ENCODE measurements at regions not wholly inside any gene's neighbourhood (a gene's known extent, or its start where the extent isn't known, plus 50 kb on each side); places are given as distances from the start of the nearest gene placed in this dataset.

GRCh38 chr13:90154311-90154960 lies 1193.1 kb upstream of the MIR17HG start:
- Histone ChIP-seq H2AFZ (replicated peaks; ENCODE audit: low read length, poor library complexity) (no peak overlapping the region), H3K18ac (ENCODE audit: low read depth, low read length) (no peak overlapping the region), H3K4me3 (ENCODE audit: insufficient read depth, low read depth, low read length) (no peak overlapping the region), H3K27me3 (ENCODE audit: control insufficient read depth, insufficient read depth, low read length) (no peaks in the 10 kb centered on the region), H4K8ac (ENCODE audit: low read depth in 2 of 2, low read length in 2 of 2) (no peak overlapping the region), H3K9me1 (ENCODE audit: insufficient read depth, low read length) (no peaks in the 10 kb centered on the region), H3K27ac (ENCODE audit: insufficient read depth, low read length) (no peak overlapping the region), H3K23ac (ENCODE audit: low read depth, low read length) (no peak overlapping the region), H2AK5ac (ENCODE audit: low read depth, low read length) (no peak overlapping the region), H3K36me3 (ENCODE audit: control insufficient read depth, insufficient read depth, low read length) (no peaks in the 10 kb centered on the region), H3K79me1 (ENCODE audit: low read depth in 1 of 2, low read length in 2 of 2) (no peaks in the 10 kb centered on the region), H4K91ac (ENCODE audit: insufficient read depth, low read depth, low read length) (no peak overlapping the region), H2BK20ac (ENCODE audit: low read depth, low read length) (no peak overlapping the region), H2BK120ac (ENCODE audit: low read depth, low read length) (no peak overlapping the region), H4K20me1 (ENCODE audit: insufficient read depth, low read length) (no peaks in the 10 kb centered on the region), H3K4ac (ENCODE audit: low read depth, low read length) (no peak overlapping the region), H3K14ac (replicated peaks; ENCODE audit: low read depth, low read length) (no peak overlapping the region), H2BK5ac (ENCODE audit: low read depth, low read length, poor library complexity, severe bottlenecking) (no peak overlapping the region), H3K9me3 (ENCODE audit: control insufficient read depth, insufficient read depth, low read length) (peaks cover 4% of the 10 kb centered on the region; the same call in 1 of the 2 replicates), H4K5ac (ENCODE audit: low read depth, low read length) (no peak overlapping the region), H3K4me2 (ENCODE audit: low read depth, low read length) (no peak overlapping the region), H2BK15ac (ENCODE audit: low read depth, low read length) (no peak overlapping the region), H3K9ac (ENCODE audit: low read depth, low read length) (no peak overlapping the region), H3K4me1 (ENCODE audit: control insufficient read depth, insufficient read depth, low read length) (no peaks in the 10 kb centered on the region), H2AK9ac (replicated peaks; ENCODE audit: low read depth, low read length, poor library complexity) (no peak overlapping the region), H3K56ac (ENCODE audit: extremely low read depth, insufficient read depth, low read length) (no peak overlapping the region)
- CTCF ChIA-PET: interaction anchor here (0.6 kb wide), 1 partner anchor 355 kb away, joined by 3 read pairs; no protein-coding TSS in a partner anchor
- dilution Hi-C loops (cut with HindIII; ENCODE audit: low sequenced_read_pairs, unreplicated experiment): no loop called here
- WGBS, 2 experiments (ENCODE audit: extremely low coverage in 2 of 2, insufficient read length in 1 of 2): 75% methylated on average over 1 of the region's 2 CpGs; no CpG with 5 or more reads in 1 of the 2 experiments
- POLR2A ChIA-PET (ENCODE audit: unreplicated experiment): no interaction called here
- ATAC-seq (ENCODE audit: low read depth) (no peak), DNase-seq (no peak)
- in situ Hi-C loops (cut with MboI; ENCODE audit: low sequenced_read_pairs): no loop called here
- TF ChIP-seq SMC3 (IDR thresholded peaks at IDR 0.05; ENCODE audit: low read depth, low read length) (no peak), CEBPB (IDR thresholded peaks at IDR 0.05; ENCODE audit: low read depth, low read length) (no peak), CHD1 (IDR thresholded peaks at IDR 0.05; ENCODE audit: low read depth, low read length) (no peak), MAFK (IDR thresholded peaks at IDR 0.05; ENCODE audit: low read depth, low read length) (no peak), BHLHE40 (IDR thresholded peaks at IDR 0.05; ENCODE audit: low read depth, low read length) (no peak), CTCF (conservative IDR thresholded peaks at IDR 0.05; ENCODE audit: low read depth, low read length) (no peak), NFE2L2 (IDR thresholded peaks at IDR 0.05; ENCODE audit: low read depth, low read length) (no peak), USF2 (IDR thresholded peaks at IDR 0.05; ENCODE audit: low read depth, low read length) (no peak), RAD21 (IDR thresholded peaks at IDR 0.05; ENCODE audit: low read length) (no peak), MAZ (IDR thresholded peaks at IDR 0.05; ENCODE audit: borderline replicate concordance, low read depth, low read length) (no peak), RFX5 (IDR thresholded peaks at IDR 0.05; ENCODE audit: low read depth, low read length) (no peak), ELK1 (IDR thresholded peaks at IDR 0.05; ENCODE audit: borderline replicate concordance, low read depth, low read length) (no peak), POLR2A (IDR thresholded peaks at IDR 0.05; ENCODE audit: low read depth, low read length) (no peak), RCOR1 (IDR thresholded peaks at IDR 0.05; ENCODE audit: insufficient replicate concordance, low read length) (no peak), FOS (IDR thresholded peaks at IDR 0.05; ENCODE audit: low read depth, low read length) (no peak)
- BruUV-seq (replicated peaks): no TSS peak
- intact Hi-C loops (cut with micrococcal nuclease): no loop called here

All from IMR-90 (cell line).